ENCODE measurements at regions not wholly inside any gene's neighbourhood (a gene's known extent, or its start where the extent isn't known, plus 50 kb on each side); places are given as distances from the start of the nearest gene placed in this dataset.

DNA sequence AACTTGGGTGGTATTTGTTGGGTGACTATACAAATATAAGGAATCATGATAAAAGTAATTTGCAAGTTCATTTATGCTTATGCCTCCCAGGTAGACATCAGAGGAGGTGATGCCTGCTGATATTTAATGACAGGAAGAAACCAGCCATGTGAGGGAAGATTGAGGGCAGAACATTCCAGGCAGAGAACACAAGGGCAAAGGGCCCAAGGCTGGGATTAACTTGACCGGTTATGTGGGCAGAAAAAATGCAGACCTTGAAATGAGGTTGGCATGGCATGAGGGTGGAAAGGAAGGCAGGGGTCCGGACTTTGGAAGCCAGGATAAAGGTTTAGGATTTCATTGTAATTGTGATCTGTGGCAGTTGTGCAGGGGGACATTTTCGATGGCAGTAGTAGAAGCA is 68.0 kb upstream of the MTPN start:
- Histone ChIP-seq H3K9ac (ENCODE audit: low read depth, low read length) (no peak overlapping the region), H3K9me3 (ENCODE audit: insufficient read depth, low read depth, low read length) (no peaks in the 10 kb centered on the region; the same call in 1 of the 2 replicates), H3K27me3 (ENCODE audit: insufficient read depth, low read length) (no peaks in the 10 kb centered on the region), H3K36me3 (ENCODE audit: insufficient read depth, low read depth, low read length) (no peaks in the 10 kb centered on the region), H3K4me3 (ENCODE audit: low read length) (no peak overlapping the region), H3K4me1 (ENCODE audit: insufficient read depth, low read length) (no peaks in the 10 kb centered on the region), H3K27ac (ENCODE audit: low read length) (no peak overlapping the region)

DNA sequence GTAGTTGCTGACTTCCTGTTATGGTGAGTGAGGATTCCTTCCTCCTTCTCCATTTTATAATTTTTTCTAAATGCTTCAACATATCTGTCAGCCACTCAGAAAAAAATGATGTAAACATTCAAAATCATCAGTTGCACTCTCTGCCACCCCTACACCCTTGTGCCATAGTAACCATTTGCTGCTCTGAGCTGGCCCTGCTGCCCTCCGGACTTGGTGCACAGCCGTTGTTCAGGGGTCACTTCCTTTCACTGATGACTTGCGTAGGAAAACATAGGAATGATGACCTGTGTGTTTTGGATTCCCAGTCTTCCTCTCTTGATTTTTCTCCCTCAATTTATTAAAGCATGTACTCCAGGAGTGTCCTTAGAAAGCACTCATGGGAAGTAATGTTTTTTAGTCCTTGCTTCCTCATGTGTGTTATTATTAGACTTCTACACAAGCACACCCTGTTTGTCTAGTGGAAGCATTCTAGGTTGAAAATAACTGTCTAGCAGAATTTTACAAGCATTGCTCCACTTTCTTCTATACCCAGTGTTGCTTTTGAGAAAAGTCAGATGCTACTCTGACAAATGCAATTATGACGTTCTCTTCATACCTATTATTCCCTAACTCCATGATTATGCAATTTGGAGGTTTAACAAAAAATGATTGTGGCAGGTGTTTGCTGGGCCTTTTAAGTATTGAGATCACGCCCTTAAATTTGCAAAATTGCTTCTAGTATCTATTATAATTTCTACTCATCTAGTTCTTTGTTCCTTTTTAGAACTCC is 62.6 kb upstream of the MTPN start:
- Histone ChIP-seq H3K4me1 (ENCODE audit: insufficient read depth, low read length) (0 out of 2 replicates have a peak, but pooled peaks cover 2% of the 10 kb centered on the region), H3K4me3 (ENCODE audit: low read length) (no peak overlapping the region), H3K27me3 (ENCODE audit: insufficient read depth, low read length) (no peaks in the 10 kb centered on the region), H3K9me3 (ENCODE audit: insufficient read depth, low read depth, low read length) (no peaks in the 10 kb centered on the region; the same call in 1 of the 2 replicates), H3K9ac (ENCODE audit: low read depth, low read length) (no peak overlapping the region), H3K36me3 (ENCODE audit: insufficient read depth, low read depth, low read length) (no peaks in the 10 kb centered on the region), H3K27ac (ENCODE audit: low read length) (no peak overlapping the region)

DNA sequence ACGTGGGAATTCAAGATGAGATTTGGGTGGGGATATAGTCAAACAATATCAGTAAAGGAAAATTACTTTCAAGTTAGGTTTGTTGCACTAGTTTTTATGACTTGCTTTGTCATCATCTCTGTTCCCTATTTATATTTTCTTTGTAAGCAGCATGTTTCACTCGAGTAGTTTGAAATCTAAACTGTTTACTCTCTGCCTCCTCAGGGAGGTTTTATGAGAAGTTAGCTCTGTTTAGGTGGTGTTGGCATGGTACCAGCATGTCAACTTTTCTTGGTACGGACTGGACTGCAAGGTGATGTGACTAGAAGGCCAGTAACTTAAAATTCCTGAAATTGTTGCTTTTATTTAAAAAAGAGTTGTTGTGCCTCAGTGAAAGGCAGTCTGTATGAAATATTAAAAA is 59.2 kb upstream of the MTPN start:
- H3K27ac ChIP-seq (ENCODE audit: low read length) = no peak overlapping the region
- H3K9me3 ChIP-seq (ENCODE audit: insufficient read depth, low read depth, low read length) = no peaks in the 10 kb centered on the region; the same call in 1 of the 2 replicates
- no peaks in the 10 kb centered on the region for H3K36me3 ChIP-seq (ENCODE audit: insufficient read depth, low read depth, low read length)
- H3K4me1 ChIP-seq (ENCODE audit: insufficient read depth, low read length) = 0 out of 2 replicates have a peak, but pooled peaks cover 2% of the 10 kb centered on the region
- no peak overlapping the region for H3K4me3 ChIP-seq (ENCODE audit: low read length)
- H3K27me3 ChIP-seq (ENCODE audit: insufficient read depth, low read length) = no peaks in the 10 kb centered on the region
- H3K9ac ChIP-seq (ENCODE audit: low read depth, low read length) = no peak overlapping the region

DNA sequence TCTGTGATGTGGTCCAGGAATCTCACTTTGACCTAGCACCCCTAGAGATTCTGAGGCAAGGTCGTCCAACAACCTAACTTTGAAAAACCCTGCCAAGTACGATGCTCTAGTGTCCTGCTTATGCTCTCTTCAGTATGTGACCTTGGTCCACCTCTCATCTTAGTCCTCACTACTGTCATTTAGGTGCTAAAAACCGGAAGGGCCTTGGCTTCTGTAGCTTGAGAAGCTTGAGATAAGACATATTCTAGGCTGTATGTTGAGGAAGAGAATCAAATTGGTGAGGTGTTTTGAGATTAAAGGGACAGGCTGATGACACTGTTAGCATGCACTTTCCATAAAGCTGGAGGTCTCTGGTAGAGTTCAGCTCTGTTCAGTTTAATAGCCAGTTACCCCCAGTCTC is 57.0 kb upstream of the MTPN start:
- Histone ChIP-seq H3K9ac (ENCODE audit: low read depth, low read length) (no peak overlapping the region), H3K9me3 (ENCODE audit: insufficient read depth, low read depth, low read length) (no peaks in the 10 kb centered on the region; the same call in 1 of the 2 replicates), H3K4me3 (ENCODE audit: low read length) (no peak overlapping the region), H3K27ac (ENCODE audit: low read length) (no peak overlapping the region), H3K4me1 (ENCODE audit: insufficient read depth, low read length) (0 out of 2 replicates have a peak, but pooled peaks cover 2% of the 10 kb centered on the region), H3K27me3 (ENCODE audit: insufficient read depth, low read length) (no peaks in the 10 kb centered on the region), H3K36me3 (ENCODE audit: insufficient read depth, low read depth, low read length) (no peaks in the 10 kb centered on the region)

DNA sequence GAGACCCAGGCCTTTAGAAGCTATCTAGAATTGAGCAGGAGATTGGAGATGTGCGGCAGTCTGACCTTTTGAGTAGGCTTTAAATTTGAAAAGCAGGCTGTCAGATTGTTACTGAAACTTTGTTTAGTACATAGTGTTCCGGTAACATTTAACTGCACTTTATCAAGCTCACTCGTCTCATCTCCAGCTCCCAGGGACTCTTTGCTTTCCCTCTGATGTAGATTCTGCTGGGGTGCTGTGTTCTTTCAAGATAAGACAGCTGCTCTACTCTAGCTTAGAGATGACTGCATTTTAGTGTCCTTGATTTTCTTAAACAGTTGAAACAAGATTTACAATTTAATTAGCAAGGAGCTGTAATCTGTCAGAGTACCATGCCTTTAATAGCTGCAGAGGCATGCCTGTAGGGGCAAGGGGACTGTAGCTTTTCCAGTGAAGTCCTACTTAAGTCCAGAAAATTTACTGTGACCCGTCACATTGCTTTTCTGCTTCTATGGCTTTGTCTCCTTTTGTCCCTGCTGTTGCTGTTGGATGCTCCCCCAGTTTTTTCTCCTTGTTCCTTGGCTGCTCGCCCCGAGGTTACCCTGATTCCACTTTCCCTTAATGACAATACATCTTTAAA is 56.4 kb upstream of the MTPN start:
- no peak overlapping the region for H3K27ac ChIP-seq (ENCODE audit: low read length)
- no peaks in the 10 kb centered on the region for H3K36me3 ChIP-seq (ENCODE audit: insufficient read depth, low read depth, low read length)
- H3K4me3 ChIP-seq (ENCODE audit: low read length) = no peak overlapping the region
- H3K4me1 ChIP-seq (ENCODE audit: insufficient read depth, low read length) = 0 out of 2 replicates have a peak, but pooled peaks cover 2% of the 10 kb centered on the region
- no peaks in the 10 kb centered on the region for H3K27me3 ChIP-seq (ENCODE audit: insufficient read depth, low read length)
- H3K9ac ChIP-seq (ENCODE audit: low read depth, low read length) = no peak overlapping the region
- no peaks in the 10 kb centered on the region; the same call in 1 of the 2 replicates for H3K9me3 ChIP-seq (ENCODE audit: insufficient read depth, low read depth, low read length)

DNA sequence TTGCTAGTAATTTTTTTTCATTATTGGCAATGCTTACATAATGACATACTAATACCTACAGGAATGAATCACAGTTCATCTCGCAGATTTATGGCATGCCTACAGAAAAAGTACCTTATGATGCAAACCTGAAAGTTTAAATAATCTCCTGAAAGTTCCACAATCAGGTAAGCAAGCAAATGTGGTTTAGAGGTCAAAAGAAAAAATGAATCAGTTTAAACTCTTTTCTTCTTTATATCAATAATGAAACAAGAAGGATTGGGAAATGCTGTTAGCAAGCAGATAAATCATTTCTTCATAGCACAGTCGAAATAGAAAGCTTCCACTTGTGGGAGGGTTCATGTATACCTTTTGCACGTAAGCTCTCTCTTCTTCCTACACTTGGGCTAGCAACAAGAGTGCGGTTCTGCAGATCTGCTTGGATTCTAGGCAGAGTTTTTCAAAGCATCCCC is 53.7 kb upstream of the MTPN start:
- no peak overlapping the region for H3K27ac ChIP-seq (ENCODE audit: low read length)
- H3K9me3 ChIP-seq (ENCODE audit: insufficient read depth, low read depth, low read length) = no peaks in the 10 kb centered on the region; the same call in 1 of the 2 replicates
- H3K27me3 ChIP-seq (ENCODE audit: insufficient read depth, low read length) = no peaks in the 10 kb centered on the region
- H3K4me3 ChIP-seq (ENCODE audit: low read length) = no peak overlapping the region
- no peaks in the 10 kb centered on the region for H3K36me3 ChIP-seq (ENCODE audit: insufficient read depth, low read depth, low read length)
- H3K9ac ChIP-seq (ENCODE audit: low read depth, low read length) = no peak overlapping the region
- no peaks in the 10 kb centered on the region for H3K4me1 ChIP-seq (ENCODE audit: insufficient read depth, low read length)

DNA sequence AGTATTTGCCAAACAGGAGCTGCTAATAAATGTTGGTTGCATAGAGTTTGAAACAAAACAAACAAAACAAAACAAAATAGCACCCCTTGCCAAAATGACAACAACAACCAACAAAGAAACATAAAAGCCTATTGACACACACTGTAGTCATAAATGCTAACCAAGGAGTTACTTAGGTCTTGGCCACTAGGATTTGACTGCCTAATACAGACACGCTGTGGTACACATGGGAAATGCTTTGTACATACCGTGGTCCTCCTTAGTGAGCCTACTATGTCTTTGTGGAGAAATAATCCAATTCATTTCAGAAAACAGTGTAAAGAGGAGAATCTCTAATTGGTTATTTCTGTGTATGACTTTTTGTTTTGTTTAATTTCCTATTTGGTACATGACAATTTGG is 53.2 kb upstream of the MTPN start:
- H3K36me3 ChIP-seq (ENCODE audit: insufficient read depth, low read depth, low read length) = no peaks in the 10 kb centered on the region
- H3K27me3 ChIP-seq (ENCODE audit: insufficient read depth, low read length) = no peaks in the 10 kb centered on the region
- no peaks in the 10 kb centered on the region for H3K4me1 ChIP-seq (ENCODE audit: insufficient read depth, low read length)
- H3K9me3 ChIP-seq (ENCODE audit: insufficient read depth, low read depth, low read length) = no peaks in the 10 kb centered on the region
- no peak overlapping the region for H3K4me3 ChIP-seq (ENCODE audit: low read length)
- no peak overlapping the region for H3K27ac ChIP-seq (ENCODE audit: low read length)
- no peak overlapping the region for H3K9ac ChIP-seq (ENCODE audit: low read depth, low read length)

DNA sequence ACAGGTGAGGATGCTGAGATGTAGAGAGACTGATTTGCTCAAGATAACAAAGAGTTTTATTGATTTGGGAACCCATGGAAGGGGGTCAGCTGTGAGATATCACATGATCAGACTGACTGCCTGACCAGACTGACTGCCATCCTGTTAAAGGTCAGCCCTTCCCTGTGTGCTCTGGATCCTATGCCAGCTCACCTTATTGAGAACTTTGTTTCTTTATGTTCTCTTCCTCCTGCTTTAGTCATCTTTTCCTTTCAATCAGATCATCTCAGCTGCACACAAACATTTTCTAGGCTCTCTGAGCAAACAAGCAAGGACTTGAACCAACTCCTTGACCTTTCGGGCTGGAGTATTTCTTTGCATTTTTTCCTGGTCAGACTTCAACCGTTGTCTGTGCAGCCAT is 50.0 kb upstream of the MTPN start:
- no peaks in the 10 kb centered on the region for H3K4me1 ChIP-seq (ENCODE audit: insufficient read depth, low read length)
- no peaks in the 10 kb centered on the region for H3K36me3 ChIP-seq (ENCODE audit: insufficient read depth, low read depth, low read length)
- no peaks in the 10 kb centered on the region for H3K27me3 ChIP-seq (ENCODE audit: insufficient read depth, low read length)
- H3K27ac ChIP-seq (ENCODE audit: low read length) = no peak overlapping the region
- no peaks in the 10 kb centered on the region for H3K9me3 ChIP-seq (ENCODE audit: insufficient read depth, low read depth, low read length)
- no peak overlapping the region for H3K9ac ChIP-seq (ENCODE audit: low read depth, low read length)
- no peak overlapping the region for H3K4me3 ChIP-seq (ENCODE audit: low read length)

Measured in iPS-20b (cell line).